ENCODE measurements at regions not wholly inside any gene's neighbourhood (a gene's known extent, or its start where the extent isn't known, plus 50 kb on each side); places are given as distances from the start of the nearest gene placed in this dataset.
"Not testable (repeated sequence)": the region's sequence is repeated elsewhere in the genome, so short reads cannot be mapped to it uniquely, and the experiment has no call there.

- H3K36me3 ChIP-seq (replicated peaks in 1 of 2; ENCODE audit: control insufficient read depth in 1 of 2, insufficient read depth in 2 of 2, low read length in 2 of 2) = no peaks in the 10 kb centered on the region
- no peak overlapping the region for H3K27ac ChIP-seq (ENCODE audit: extremely low read length, insufficient read depth, low read length)
- H3K27me3 ChIP-seq (ENCODE audit: control insufficient read depth in 1 of 2, insufficient read depth in 2 of 2, low read length in 2 of 2) = no peaks in the 10 kb centered on the region
- no peak overlapping the region for H3K4me3 ChIP-seq (replicated peaks in 1 of 3; ENCODE audit: insufficient read depth in 1 of 3, low read depth in 2 of 3, low read length in 3 of 3)
- no peaks in the 10 kb centered on the region; the same call in 1 of the 2 replicates for H3K9me3 ChIP-seq (ENCODE audit: low read length)
- TF ChIP-seq PRPF4 (IDR thresholded peaks at IDR 0.05; ENCODE audit: low read depth, low read length, poor library complexity, severe bottlenecking) (no peak), ZNF746 (CRISPR knock-in tag; IDR thresholded peaks at IDR 0.05) (no peak), TERF1 (CRISPR knock-in tag; IDR thresholded peaks at IDR 0.05) (no peak), ETS1 (CRISPR knock-in tag; IDR thresholded peaks at IDR 0.05) (no peak), ATF7 (IDR thresholded peaks at IDR 0.05) (no peak), ATF7 (CRISPR knock-in tag; IDR thresholded peaks at IDR 0.05) (no peak), MTF1 (CRISPR knock-in tag; IDR thresholded peaks at IDR 0.05) (no peak), JUN (CRISPR knock-in tag; IDR thresholded peaks at IDR 0.05) (no peak), BHLHE40 (IDR thresholded peaks at IDR 0.05; ENCODE audit: low read length) (no peak), ZMYM4 (CRISPR knock-in tag; IDR thresholded peaks at IDR 0.05) (no peak), CREBL2 (CRISPR knock-in tag; IDR thresholded peaks at IDR 0.05; ENCODE audit: borderline replicate concordance) (no peak), HNF4A (CRISPR knock-in tag; IDR thresholded peaks at IDR 0.05) (no peak), NR0B2 (CRISPR knock-in tag; IDR thresholded peaks at IDR 0.05) (no peak)
- H3K79me2 ChIP-seq (ENCODE audit: insufficient read depth, low read length) = no peaks in the 10 kb centered on the region
- no peak for ATAC-seq
- no peaks in the 10 kb centered on the region for H4K20me1 ChIP-seq (ENCODE audit: insufficient read depth, low read length)
- CTCF ChIA-PET (ENCODE audit: low intra/inter-chr PET ratio, low total read pairs) = no interaction called here
- no peak overlapping the region for H3K9ac ChIP-seq (ENCODE audit: insufficient read depth, low read depth, low read length)
- BruUV-seq (replicated peaks) = no TSS peak
- H3K4me2 ChIP-seq (ENCODE audit: low read depth, low read length) = no peak overlapping the region
- in situ Hi-C loops (cut with HindIII; ENCODE audit: extremely low pct_ligation_motif_present, low pct_unique_long_range_greater_than_20kb) (no loop called here), intact Hi-C loops (cut with micrococcal nuclease; ENCODE audit: unreplicated experiment) (no loop called here)
- no peaks in the 10 kb centered on the region for H3K4me1 ChIP-seq (ENCODE audit: insufficient read depth, low read length)
- POLR2A ChIA-PET = no interaction called here
- no peak overlapping the region for H2AFZ ChIP-seq (ENCODE audit: low read length)
- no peak for DNase-seq (ENCODE audit: low spot score)
- no peak for FAIRE-seq
- WGBS (ENCODE audit: low lambda C conversion rate) = 12% methylated on average over 2 of the region's 2 CpGs
These were observed 67.7 kb upstream of the IRAK1BP1 start for GRCh38 chr6:78799682-78800081.

GRCh38 chr6:78806792-78807191, 60.6 kb upstream of the IRAK1BP1 start:
- H3K9ac ChIP-seq (ENCODE audit: insufficient read depth, low read depth, low read length); intact Hi-C loops (cut with micrococcal nuclease; ENCODE audit: unreplicated experiment); H3K27ac ChIP-seq (ENCODE audit: extremely low read length, insufficient read depth, low read length); CTCF ChIA-PET (ENCODE audit: low intra/inter-chr PET ratio, low total read pairs); H3K27me3 ChIP-seq (ENCODE audit: control insufficient read depth in 1 of 2, insufficient read depth in 2 of 2, low read length in 2 of 2); DNase-seq (ENCODE audit: low spot score); BruUV-seq (replicated peaks); H3K9me3 ChIP-seq (ENCODE audit: low read length); H3K36me3 ChIP-seq (replicated peaks in 1 of 2; ENCODE audit: control insufficient read depth in 1 of 2, insufficient read depth in 2 of 2, low read length in 2 of 2); H3K4me2 ChIP-seq (ENCODE audit: low read depth, low read length); H3K4me3 ChIP-seq (replicated peaks in 1 of 3; ENCODE audit: insufficient read depth in 1 of 3, low read depth in 2 of 3, low read length in 3 of 3); ATAC-seq; FAIRE-seq; H4K20me1 ChIP-seq (ENCODE audit: insufficient read depth, low read length); in situ Hi-C loops (cut with HindIII; ENCODE audit: extremely low pct_ligation_motif_present, low pct_unique_long_range_greater_than_20kb); H3K79me2 ChIP-seq (ENCODE audit: insufficient read depth, low read length); H3K4me1 ChIP-seq (ENCODE audit: insufficient read depth, low read length); POLR2A ChIA-PET; H2AFZ ChIP-seq (ENCODE audit: low read length): not testable (repeated sequence)
- WGBS (ENCODE audit: low lambda C conversion rate) = 0% methylated on average over 1 of the region's 1 CpG
